ENCODE measurements at regions not wholly inside any gene's neighbourhood (a gene's known extent, or its start where the extent isn't known, plus 50 kb on each side); places are given as distances from the start of the nearest gene placed in this dataset.

DNA sequence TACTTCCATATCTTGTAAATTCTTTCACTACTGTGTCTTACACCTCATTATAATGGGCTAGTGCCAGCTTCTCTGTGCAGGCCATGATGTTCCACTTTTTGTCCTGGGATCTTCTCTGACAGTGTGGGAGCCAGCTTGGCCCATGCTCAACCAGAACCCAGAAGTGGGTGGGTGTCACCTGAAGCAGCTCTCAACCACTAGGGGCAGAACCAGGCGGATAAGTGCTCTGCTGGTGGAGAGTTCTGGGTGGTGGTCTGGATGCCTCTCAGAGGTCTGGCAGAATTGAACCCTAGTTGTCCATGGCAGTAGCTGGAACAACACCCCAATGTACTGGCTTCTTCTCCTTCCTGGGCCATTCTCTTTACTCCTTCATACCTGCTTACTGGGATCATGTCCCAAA lies 254.1 kb upstream of the N4BP1 start:
- no peaks in the 10 kb centered on the region for H3K36me3 ChIP-seq (ENCODE audit: insufficient read depth, low read length)
- no peaks in the 10 kb centered on the region for H3K9me3 ChIP-seq (ENCODE audit: low read depth, low read length)
- H3K4me3 ChIP-seq, result no peak overlapping the region
- no peak overlapping the region for H3K27ac ChIP-seq
- no peak for DNase-seq (ENCODE audit: low read depth, low spot score)
- TF ChIP-seq EZH2 (IDR thresholded peaks at IDR 0.05) (no peak), FOXP2 (optimal IDR thresholded peaks at IDR 0.05; ENCODE audit: control extremely low read depth, extremely low read length, insufficient read depth) (no peak), POLR2AphosphoS5 (IDR thresholded peaks at IDR 0.05; ENCODE audit: borderline replicate concordance, low read depth, low read length) (no peak)
- H3K9ac ChIP-seq (ENCODE audit: insufficient read length), result no peak overlapping the region

DNA sequence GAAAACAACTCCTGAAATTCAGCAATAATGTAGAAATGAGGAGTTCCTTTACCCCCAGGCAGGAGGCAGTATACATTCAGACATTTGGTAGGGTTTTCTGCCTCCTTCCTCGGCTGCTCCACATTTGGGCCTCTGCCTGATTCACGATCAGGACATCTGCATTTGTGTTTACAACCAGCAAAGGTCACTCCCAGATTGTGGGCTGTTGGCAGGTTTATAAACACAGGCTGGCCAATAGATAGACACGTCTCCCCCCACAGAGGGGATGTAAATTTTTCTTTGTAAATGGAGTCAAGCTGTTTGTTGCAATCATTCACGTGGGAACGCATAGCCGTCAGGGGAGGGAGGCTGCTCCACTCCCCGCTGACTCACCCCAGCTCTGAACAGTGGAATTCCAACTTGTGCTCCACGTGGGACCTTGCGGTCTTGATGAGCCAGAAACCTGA lies 252.1 kb upstream of the N4BP1 start:
- H3K27ac ChIP-seq, result no peak overlapping the region
- TF ChIP-seq POLR2AphosphoS5 (IDR thresholded peaks at IDR 0.05; ENCODE audit: borderline replicate concordance, low read depth, low read length) (no peak), FOXP2 (optimal IDR thresholded peaks at IDR 0.05; ENCODE audit: control extremely low read depth, extremely low read length, insufficient read depth) (no peak), EZH2 (IDR thresholded peaks at IDR 0.05) (no peak)
- H3K9me3 ChIP-seq (ENCODE audit: low read depth, low read length), result no peaks in the 10 kb centered on the region
- no peak overlapping the region for H3K9ac ChIP-seq (ENCODE audit: insufficient read length)
- H3K4me3 ChIP-seq, result no peak overlapping the region
- no peak for DNase-seq (ENCODE audit: low read depth, low spot score)
- H3K36me3 ChIP-seq (ENCODE audit: insufficient read depth, low read length), result no peaks in the 10 kb centered on the region

DNA sequence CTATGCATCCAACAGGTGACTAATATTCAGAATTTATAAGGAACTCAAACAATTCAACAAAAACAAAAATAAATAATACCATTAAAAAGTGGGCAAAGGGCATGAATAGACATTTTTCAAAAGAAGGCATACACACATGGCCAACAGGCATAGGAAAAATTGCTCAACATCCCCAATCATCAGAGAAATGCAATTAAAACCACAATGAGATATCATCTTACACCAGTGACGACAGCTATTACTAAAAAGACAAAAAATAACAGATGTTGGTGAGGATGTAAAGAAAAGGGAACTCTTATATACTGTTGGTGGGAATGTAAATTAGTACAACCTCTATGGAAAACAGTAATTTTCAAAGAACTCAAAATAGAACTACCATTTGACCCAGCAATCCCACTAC lies 250.4 kb upstream of the N4BP1 start:
- Histone ChIP-seq H3K4me3 (no peak overlapping the region), H3K36me3 (ENCODE audit: insufficient read depth, low read length) (no peaks in the 10 kb centered on the region), H3K9ac (ENCODE audit: insufficient read length) (no peak overlapping the region), H3K27ac (no peak overlapping the region), H3K9me3 (ENCODE audit: low read depth, low read length) (no peaks in the 10 kb centered on the region)
- no peak for TF ChIP-seq EZH2 (IDR thresholded peaks at IDR 0.05)
- no peak for TF ChIP-seq POLR2AphosphoS5 (IDR thresholded peaks at IDR 0.05; ENCODE audit: borderline replicate concordance, low read depth, low read length)
- TF ChIP-seq FOXP2 (optimal IDR thresholded peaks at IDR 0.05; ENCODE audit: control extremely low read depth, extremely low read length, insufficient read depth), result no peak
- no peak for DNase-seq (ENCODE audit: low read depth, low spot score)

DNA sequence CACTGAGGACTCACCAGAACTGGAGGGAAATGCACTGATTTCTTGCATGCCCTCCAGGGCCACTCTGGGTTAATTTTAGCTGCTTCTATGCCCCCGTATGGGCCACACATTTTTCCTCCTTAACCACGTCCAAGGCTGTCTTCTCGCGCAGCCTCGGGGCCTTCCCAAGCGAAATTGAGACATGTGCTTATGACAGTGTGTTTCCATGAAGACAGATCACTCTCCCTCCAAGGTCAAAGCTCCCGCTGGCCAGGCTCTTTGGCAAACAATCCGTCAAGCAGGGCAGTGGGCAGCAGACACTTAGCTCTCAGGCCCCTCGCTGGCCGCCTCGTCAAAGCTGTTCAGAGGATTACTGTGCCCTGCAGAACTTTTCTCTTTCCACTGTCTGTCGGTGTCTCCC lies 243.0 kb upstream of the N4BP1 start:
- Histone ChIP-seq H3K36me3 (ENCODE audit: insufficient read depth, low read length) (no peaks in the 10 kb centered on the region), H3K9me3 (ENCODE audit: low read depth, low read length) (no peaks in the 10 kb centered on the region), H3K4me3 (no peak overlapping the region), H3K27ac (no peak overlapping the region), H3K9ac (ENCODE audit: insufficient read length) (no peak overlapping the region)
- TF ChIP-seq POLR2AphosphoS5 (IDR thresholded peaks at IDR 0.05; ENCODE audit: borderline replicate concordance, low read depth, low read length) (no peak), FOXP2 (optimal IDR thresholded peaks at IDR 0.05; ENCODE audit: control extremely low read depth, extremely low read length, insufficient read depth) (no peak), EZH2 (IDR thresholded peaks at IDR 0.05) (no peak)
- DNase-seq (ENCODE audit: low read depth, low spot score), result no peak

DNA sequence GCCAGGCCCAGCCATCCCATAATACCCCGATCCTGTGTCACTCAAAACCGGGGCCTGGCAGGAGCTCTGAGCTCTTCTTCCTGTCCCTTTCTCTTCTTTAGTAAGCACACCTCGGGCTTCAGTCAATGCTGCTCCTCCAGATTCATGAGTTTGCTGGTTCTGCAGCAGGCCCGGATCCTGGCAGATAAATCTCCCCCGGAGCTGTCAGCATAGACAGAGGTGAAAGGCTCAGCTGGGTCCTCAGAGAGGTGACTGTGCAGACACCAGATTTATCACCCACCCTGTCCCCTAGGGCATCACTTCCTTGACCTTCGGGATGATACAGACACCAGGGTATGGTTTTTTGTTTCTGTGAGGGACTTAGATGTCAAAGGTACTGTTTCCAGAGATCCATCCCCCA lies 242.5 kb upstream of the N4BP1 start:
- TF ChIP-seq FOXP2 (optimal IDR thresholded peaks at IDR 0.05; ENCODE audit: control extremely low read depth, extremely low read length, insufficient read depth) (no peak), EZH2 (IDR thresholded peaks at IDR 0.05) (no peak), POLR2AphosphoS5 (IDR thresholded peaks at IDR 0.05; ENCODE audit: borderline replicate concordance, low read depth, low read length) (no peak)
- Histone ChIP-seq H3K27ac (no peak overlapping the region), H3K4me3 (no peak overlapping the region), H3K36me3 (ENCODE audit: insufficient read depth, low read length) (no peaks in the 10 kb centered on the region), H3K9me3 (ENCODE audit: low read depth, low read length) (no peaks in the 10 kb centered on the region), H3K9ac (ENCODE audit: insufficient read length) (no peak overlapping the region)
- no peak for DNase-seq (ENCODE audit: low read depth, low spot score)

DNA sequence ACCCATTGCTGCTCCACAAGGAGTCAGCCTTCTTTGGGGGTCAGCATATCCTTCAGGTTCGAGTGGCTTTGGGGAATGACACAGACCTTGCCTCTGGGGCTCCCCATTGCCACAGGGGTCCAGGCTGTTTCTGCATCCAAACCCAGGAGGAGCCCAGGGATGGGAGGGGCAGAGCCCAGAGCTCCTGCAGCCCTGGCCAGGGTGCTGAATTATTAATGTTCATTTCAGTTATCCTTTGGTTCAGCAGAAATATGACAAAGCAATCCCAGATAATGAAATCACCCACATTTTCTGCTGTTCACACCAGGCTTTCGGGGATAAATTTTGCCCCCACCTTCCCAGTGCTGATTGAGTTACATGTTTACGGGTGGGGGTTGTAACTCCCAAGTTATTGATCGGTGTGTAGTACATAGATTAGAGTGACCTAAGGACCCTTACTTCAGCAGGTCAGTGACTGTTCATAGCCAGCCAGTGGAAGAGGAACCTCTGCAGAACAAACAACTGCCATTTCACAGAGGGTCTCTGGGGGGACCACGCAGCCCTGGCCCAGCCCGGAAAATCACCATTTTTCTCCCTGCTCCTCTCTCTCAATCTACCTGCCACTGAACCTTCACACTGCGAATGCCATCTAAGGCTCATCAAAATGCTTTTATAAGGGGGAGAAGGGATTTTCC lies 240.3 kb upstream of the N4BP1 start:
- H3K27ac ChIP-seq, result no peak overlapping the region
- H3K36me3 ChIP-seq (ENCODE audit: insufficient read depth, low read length), result no peaks in the 10 kb centered on the region
- no peak overlapping the region for H3K9ac ChIP-seq (ENCODE audit: insufficient read length)
- DNase-seq (ENCODE audit: low read depth, low spot score), result no peak
- TF ChIP-seq EZH2 (IDR thresholded peaks at IDR 0.05) (no peak), FOXP2 (optimal IDR thresholded peaks at IDR 0.05; ENCODE audit: control extremely low read depth, extremely low read length, insufficient read depth) (no peak), POLR2AphosphoS5 (IDR thresholded peaks at IDR 0.05; ENCODE audit: borderline replicate concordance, low read depth, low read length) (no peak)
- no peak overlapping the region for H3K4me3 ChIP-seq
- H3K9me3 ChIP-seq (ENCODE audit: low read depth, low read length), result no peaks in the 10 kb centered on the region

DNA sequence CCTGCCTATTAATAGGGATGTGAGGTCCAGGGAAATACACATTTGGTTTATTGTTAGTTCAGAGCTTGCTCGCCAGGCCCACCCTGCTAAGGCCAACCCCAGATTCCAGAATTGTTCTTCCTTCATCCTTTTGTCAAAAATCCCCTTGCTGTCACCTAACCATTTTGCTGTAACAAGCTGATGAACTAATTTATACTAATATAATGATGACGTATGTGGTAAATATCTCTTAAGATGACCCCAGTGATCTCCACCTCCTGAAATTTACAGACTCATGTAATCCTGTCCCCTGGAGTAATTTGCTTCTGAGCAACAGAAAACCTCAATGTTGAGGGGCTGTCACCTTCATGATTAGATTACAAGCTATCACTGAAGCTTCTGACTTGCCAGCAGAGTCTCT lies 236.3 kb upstream of the N4BP1 start:
- Histone ChIP-seq H3K27ac (no peak overlapping the region), H3K36me3 (ENCODE audit: insufficient read depth, low read length) (no peaks in the 10 kb centered on the region), H3K4me3 (no peak overlapping the region), H3K9ac (ENCODE audit: insufficient read length) (no peak overlapping the region), H3K9me3 (ENCODE audit: low read depth, low read length) (no peaks in the 10 kb centered on the region)
- TF ChIP-seq FOXP2 (optimal IDR thresholded peaks at IDR 0.05; ENCODE audit: control extremely low read depth, extremely low read length, insufficient read depth) (no peak), POLR2AphosphoS5 (IDR thresholded peaks at IDR 0.05; ENCODE audit: borderline replicate concordance, low read depth, low read length) (no peak), EZH2 (IDR thresholded peaks at IDR 0.05) (no peak)
- no peak for DNase-seq (ENCODE audit: low read depth, low spot score)

DNA sequence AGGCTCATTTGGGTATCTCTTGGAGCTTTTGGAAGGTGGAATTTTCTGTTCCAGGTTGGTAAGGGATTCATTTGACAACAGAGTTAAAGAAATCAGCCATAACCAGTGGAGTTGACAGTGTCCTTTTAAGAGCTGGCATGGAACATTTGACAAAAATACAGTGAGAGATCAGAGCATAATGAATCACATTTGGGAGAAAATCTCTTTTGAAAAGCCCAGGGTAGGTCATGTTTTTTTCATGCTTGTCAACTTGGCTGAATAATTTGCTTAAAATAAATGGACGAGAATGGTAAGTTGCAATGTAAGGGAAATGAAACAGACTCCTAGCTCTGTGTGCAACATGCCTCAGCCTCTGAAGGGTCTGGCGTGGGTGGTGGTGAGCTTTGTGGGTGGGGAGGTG lies 235.3 kb upstream of the N4BP1 start:
- Histone ChIP-seq H3K4me3 (no peak overlapping the region), H3K9ac (ENCODE audit: insufficient read length) (no peak overlapping the region), H3K27ac (no peak overlapping the region), H3K9me3 (ENCODE audit: low read depth, low read length) (no peaks in the 10 kb centered on the region), H3K36me3 (ENCODE audit: insufficient read depth, low read length) (no peaks in the 10 kb centered on the region)
- no peak for DNase-seq (ENCODE audit: low read depth, low spot score)
- TF ChIP-seq FOXP2 (optimal IDR thresholded peaks at IDR 0.05; ENCODE audit: control extremely low read depth, extremely low read length, insufficient read depth) (no peak), POLR2AphosphoS5 (IDR thresholded peaks at IDR 0.05; ENCODE audit: borderline replicate concordance, low read depth, low read length) (no peak), EZH2 (IDR thresholded peaks at IDR 0.05) (no peak)

DNA sequence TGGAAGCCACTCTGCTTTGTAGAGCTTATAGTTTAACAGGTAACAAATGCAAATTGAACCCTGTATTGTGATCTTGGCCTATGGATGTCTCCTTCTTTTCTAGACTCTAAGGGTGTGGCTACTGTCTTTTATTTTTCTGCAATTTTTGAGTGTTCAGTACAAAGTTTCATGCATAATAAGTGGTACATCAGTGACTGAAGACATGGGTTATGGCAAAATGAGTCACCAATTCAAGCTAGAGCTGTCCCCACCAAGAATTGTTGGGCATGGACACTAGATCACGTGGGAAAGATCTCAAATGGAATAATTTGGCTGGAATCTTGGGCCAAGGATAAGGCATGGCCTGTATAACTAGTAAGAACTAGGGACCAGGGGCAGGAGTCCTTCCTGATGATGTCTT lies 228.4 kb upstream of the N4BP1 start:
- H3K4me3 ChIP-seq, result no peak overlapping the region
- H3K27ac ChIP-seq, result no peak overlapping the region
- no peak overlapping the region for H3K9ac ChIP-seq (ENCODE audit: insufficient read length)
- TF ChIP-seq EZH2 (IDR thresholded peaks at IDR 0.05), result no peak
- TF ChIP-seq POLR2AphosphoS5 (IDR thresholded peaks at IDR 0.05; ENCODE audit: borderline replicate concordance, low read depth, low read length), result no peak
- no peak for TF ChIP-seq FOXP2 (optimal IDR thresholded peaks at IDR 0.05; ENCODE audit: control extremely low read depth, extremely low read length, insufficient read depth)
- DNase-seq (ENCODE audit: low read depth, low spot score), result no peak
- no peaks in the 10 kb centered on the region for H3K9me3 ChIP-seq (ENCODE audit: low read depth, low read length)
- H3K36me3 ChIP-seq (ENCODE audit: insufficient read depth, low read length), result no peaks in the 10 kb centered on the region
